GM18499 (cell line): ENCODE measurements at regions not wholly inside any gene's neighbourhood (a gene's known extent, or its start where the extent isn't known, plus 50 kb on each side); places are given as distances from the start of the nearest gene placed in this dataset.

Experiments used
- ATAC-seq: cut with Tn5 transposase; IDR thresholded peaks from one replicate; pipeline ENCODE4 v1.9.1; 2021; ENCODE audit warnings: moderate number of reproducible peaks; ENCODE audit not compliant: insufficient read depth, unreplicated experiment

- ATAC-seq = no peak
These were observed 85.9 kb upstream of the PPARA start for GRCh38 chr22:46064228-46064965.

- no peak for ATAC-seq
These were observed 85.2 kb upstream of the PPARA start for GRCh38 chr22:46064966-46065666.

- ATAC-seq = no peak
These were observed 84.5 kb upstream of the PPARA start for GRCh38 chr22:46065691-46066454.

- no peak for ATAC-seq
These were observed 83.6 kb upstream of the PPARA start for GRCh38 chr22:46066691-46067090.

GRCh38 chr22:46067159-46068111 lies 82.9 kb upstream of the PPARA start:
- ATAC-seq = no peak

GRCh38 chr22:46068181-46068592 lies 82.1 kb upstream of the PPARA start:
- ATAC-seq = no peak

GRCh38 chr22:46068593-46069491 lies 81.5 kb upstream of the PPARA start:
- ATAC-seq = no peak

- ATAC-seq = no peak
These were observed 80.7 kb upstream of the PPARA start for GRCh38 chr22:46069521-46070214.

GRCh38 chr22:46070215-46070802 lies 80.0 kb upstream of the PPARA start:
- no peak for ATAC-seq

- no peak for ATAC-seq
These were observed 79.4 kb upstream of the PPARA start for GRCh38 chr22:46070803-46071450.

- ATAC-seq = no peak
These were observed 78.7 kb upstream of the PPARA start for GRCh38 chr22:46071451-46072109.

- ATAC-seq = no peak
These were observed 78.0 kb upstream of the PPARA start for GRCh38 chr22:46072110-46072881.

GRCh38 chr22:46072981-46073682 lies 77.2 kb upstream of the PPARA start:
- no peak for ATAC-seq

- no peak for ATAC-seq
These were observed 76.4 kb upstream of the PPARA start for GRCh38 chr22:46073683-46074504.
